K562 (cell line): ENCODE measurements at regions not wholly inside any gene's neighbourhood (a gene's known extent, or its start where the extent isn't known, plus 50 kb on each side); places are given as distances from the start of the nearest gene placed in this dataset.
A peak's percentile ranks its signal among the peaks of the same experiment; 100 is the strongest.

Source experiments
- ARID1B ChIP-seq: fragments of 450-650 bp; IDR thresholded peaks from 2 replicates; pipeline ENCODE4 v1.6.1; 2016; ENCODE audit warnings: antibody characterized with exemption, mild to moderate bottlenecking, inconsistent platforms
- L3MBTL2 ChIP-seq: fragments of 450-650 bp; IDR thresholded peaks from 2 replicates; pipeline ENCODE4 v1.6.1; 2016; ENCODE audit warnings: mild to moderate bottlenecking, moderate library complexity
- PHF21A ChIP-seq: fragments of 450-650 bp; IDR thresholded peaks from 2 replicates; pipeline ENCODE4 v1.6.1; 2017; ENCODE audit warnings: low read depth, borderline replicate concordance
- PML ChIP-seq: IDR thresholded peaks from 2 replicates; pipeline ENCODE4 v1.6.1; 2012; ENCODE audit warnings: low read length, inconsistent platforms
- RBM25 ChIP-seq: fragments of 200-400 bp; formaldehyde crosslinking; IDR thresholded peaks from 2 replicates; pipeline ENCODE4 v1.6.1; 2018; ENCODE audit warnings: low read length, low read depth, moderate library complexity; ENCODE audit not compliant: severe bottlenecking
- SIN3B ChIP-seq: fragments of 450-650 bp; IDR thresholded peaks from 2 replicates; pipeline ENCODE4 v1.6.1; 2017; ENCODE audit warnings: low read depth, mild to moderate bottlenecking, moderate library complexity
- SMAD3 ChIP-seq: fragments of 450-650 bp; formaldehyde crosslinking; conservative IDR thresholded peaks from 2 replicates; pipeline ENCODE4 v1.4.0; 2020; ENCODE audit warnings: mild to moderate bottlenecking
- ZNF316 ChIP-seq: fragments of 450-650 bp; IDR thresholded peaks from 2 replicates; pipeline ENCODE4 v1.6.1; 2016
- TF ChIP-seq, protein P1 (sequence below): fragments of 450-650 bp; IDR thresholded peaks from 2 replicates; pipeline ENCODE4 v1.6.1; 2017; ENCODE audit warnings: antibody characterized with exemption, mild to moderate bottlenecking
- TF ChIP-seq, protein P2 (sequence below): fragments of 250-450 bp; sonication (Bioruptor Pico); IDR thresholded peaks from 2 replicates; pipeline ENCODE4 v1.4.0; 2020; ENCODE audit warnings: mild to moderate bottlenecking
- TF ChIP-seq, protein P3 (sequence below): conservative IDR thresholded peaks from 2 replicates; pipeline ENCODE4 v1.6.1; 2011; ENCODE audit warnings: low read depth, mild to moderate bottlenecking, low read length; ENCODE audit not compliant: control insufficient read depth
- TF ChIP-seq, protein P4 (sequence below): fragments of 250-450 bp; sonication (Bioruptor Pico); IDR thresholded peaks from 2 replicates; pipeline ENCODE4 v1.5.1; 2021; ENCODE audit warnings: mild to moderate bottlenecking
- TF ChIP-seq, protein P5 (sequence below), 2 experiments: fragments of 450-650 bp in 1 of 2; sonication (generic) in 1 of 2; formaldehyde crosslinking in 1 of 2; IDR thresholded peaks in 1 of 2; conservative IDR thresholded peaks in 1 of 2; 2 replicates each; pipeline versions ENCODE4 v1.6.1 to v1.8.1; 2016 to 2023; ENCODE audit warnings: mild to moderate bottlenecking in 2 of 2, moderate library complexity in 2 of 2, inconsistent platforms in 1 of 2, missing genetic modification reagents in 1 of 2
- TF ChIP-seq, protein P6 (sequence below): fragments of 450-650 bp; IDR thresholded peaks from 2 replicates; pipeline ENCODE4 v1.6.1; 2016

DNA sequence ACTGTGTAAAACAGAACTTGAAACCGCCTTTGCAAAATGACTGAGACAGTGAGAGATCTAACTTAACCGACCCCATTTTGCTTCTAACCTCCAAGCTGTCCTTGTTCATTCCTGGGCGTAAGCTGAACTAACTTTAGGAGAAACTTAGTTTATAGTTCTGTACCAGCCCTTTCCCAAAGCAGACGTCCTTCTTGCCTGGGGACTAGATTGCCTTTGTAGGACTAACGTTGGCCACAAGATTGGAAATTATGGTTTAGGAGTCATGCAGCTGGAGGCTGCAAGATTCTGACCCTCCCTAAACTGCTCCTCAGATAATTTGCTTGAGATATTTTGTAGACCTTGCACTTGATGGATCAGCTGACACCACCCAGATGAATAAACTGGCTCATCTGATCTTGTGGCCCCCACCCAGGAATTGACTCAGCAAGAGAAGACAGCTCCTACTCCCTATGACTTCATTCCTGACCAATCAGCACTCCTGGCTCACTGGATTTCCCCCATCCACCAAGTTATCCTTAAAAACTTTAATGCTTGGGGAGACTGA lies 219.9 kb upstream of the PROK2 start (continued):
- TF ChIP-seq, protein P1, sequence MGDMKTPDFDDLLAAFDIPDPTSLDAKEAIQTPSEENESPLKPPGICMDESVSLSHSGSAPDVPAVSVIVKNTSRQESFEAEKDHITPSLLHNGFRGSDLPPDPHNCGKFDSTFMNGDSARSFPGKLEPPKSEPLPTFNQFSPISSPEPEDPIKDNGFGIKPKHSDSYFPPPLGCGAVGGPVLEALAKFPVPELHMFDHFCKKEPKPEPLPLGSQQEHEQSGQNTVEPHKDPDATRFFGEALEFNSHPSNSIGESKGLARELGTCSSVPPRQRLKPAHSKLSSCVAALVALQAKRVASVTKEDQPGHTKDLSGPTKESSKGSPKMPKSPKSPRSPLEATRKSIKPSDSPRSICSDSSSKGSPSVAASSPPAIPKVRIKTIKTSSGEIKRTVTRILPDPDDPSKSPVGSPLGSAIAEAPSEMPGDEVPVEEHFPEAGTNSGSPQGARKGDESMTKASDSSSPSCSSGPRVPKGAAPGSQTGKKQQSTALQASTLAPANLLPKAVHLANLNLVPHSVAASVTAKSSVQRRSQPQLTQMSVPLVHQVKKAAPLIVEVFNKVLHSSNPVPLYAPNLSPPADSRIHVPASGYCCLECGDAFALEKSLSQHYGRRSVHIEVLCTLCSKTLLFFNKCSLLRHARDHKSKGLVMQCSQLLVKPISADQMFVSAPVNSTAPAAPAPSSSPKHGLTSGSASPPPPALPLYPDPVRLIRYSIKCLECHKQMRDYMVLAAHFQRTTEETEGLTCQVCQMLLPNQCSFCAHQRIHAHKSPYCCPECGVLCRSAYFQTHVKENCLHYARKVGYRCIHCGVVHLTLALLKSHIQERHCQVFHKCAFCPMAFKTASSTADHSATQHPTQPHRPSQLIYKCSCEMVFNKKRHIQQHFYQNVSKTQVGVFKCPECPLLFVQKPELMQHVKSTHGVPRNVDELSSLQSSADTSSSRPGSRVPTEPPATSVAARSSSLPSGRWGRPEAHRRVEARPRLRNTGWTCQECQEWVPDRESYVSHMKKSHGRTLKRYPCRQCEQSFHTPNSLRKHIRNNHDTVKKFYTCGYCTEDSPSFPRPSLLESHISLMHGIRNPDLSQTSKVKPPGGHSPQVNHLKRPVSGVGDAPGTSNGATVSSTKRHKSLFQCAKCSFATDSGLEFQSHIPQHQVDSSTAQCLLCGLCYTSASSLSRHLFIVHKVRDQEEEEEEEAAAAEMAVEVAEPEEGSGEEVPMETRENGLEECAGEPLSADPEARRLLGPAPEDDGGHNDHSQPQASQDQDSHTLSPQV, result peak; percentile 71
- no peak for TF ChIP-seq RBM25
- TF ChIP-seq SIN3B, result no peak
- TF ChIP-seq, protein P2, sequence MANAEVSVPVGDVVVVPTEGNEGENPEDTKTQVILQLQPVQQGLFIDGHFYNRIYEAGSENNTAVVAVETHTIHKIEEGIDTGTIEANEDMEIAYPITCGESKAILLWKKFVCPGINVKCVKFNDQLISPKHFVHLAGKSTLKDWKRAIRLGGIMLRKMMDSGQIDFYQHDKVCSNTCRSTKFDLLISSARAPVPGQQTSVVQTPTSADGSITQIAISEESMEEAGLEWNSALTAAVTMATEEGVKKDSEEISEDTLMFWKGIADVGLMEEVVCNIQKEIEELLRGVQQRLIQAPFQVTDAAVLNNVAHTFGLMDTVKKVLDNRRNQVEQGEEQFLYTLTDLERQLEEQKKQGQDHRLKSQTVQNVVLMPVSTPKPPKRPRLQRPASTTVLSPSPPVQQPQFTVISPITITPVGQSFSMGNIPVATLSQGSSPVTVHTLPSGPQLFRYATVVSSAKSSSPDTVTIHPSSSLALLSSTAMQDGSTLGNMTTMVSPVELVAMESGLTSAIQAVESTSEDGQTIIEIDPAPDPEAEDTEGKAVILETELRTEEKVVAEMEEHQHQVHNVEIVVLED (CRISPR knock-in tag), result 0 out of 2 replicates have a peak, but pooled peaks have one; percentile 28
- TF ChIP-seq SMAD3 (CRISPR knock-in tag), result peak; percentile 79; the same call in 1 of the 2 replicates
- TF ChIP-seq PML, result no peak
- TF ChIP-seq L3MBTL2, result 0 out of 2 replicates have a peak, but pooled peaks have one; percentile 18
- TF ChIP-seq, protein P3, sequence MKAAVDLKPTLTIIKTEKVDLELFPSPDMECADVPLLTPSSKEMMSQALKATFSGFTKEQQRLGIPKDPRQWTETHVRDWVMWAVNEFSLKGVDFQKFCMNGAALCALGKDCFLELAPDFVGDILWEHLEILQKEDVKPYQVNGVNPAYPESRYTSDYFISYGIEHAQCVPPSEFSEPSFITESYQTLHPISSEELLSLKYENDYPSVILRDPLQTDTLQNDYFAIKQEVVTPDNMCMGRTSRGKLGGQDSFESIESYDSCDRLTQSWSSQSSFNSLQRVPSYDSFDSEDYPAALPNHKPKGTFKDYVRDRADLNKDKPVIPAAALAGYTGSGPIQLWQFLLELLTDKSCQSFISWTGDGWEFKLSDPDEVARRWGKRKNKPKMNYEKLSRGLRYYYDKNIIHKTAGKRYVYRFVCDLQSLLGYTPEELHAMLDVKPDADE, result no peak
- TF ChIP-seq, protein P4, sequence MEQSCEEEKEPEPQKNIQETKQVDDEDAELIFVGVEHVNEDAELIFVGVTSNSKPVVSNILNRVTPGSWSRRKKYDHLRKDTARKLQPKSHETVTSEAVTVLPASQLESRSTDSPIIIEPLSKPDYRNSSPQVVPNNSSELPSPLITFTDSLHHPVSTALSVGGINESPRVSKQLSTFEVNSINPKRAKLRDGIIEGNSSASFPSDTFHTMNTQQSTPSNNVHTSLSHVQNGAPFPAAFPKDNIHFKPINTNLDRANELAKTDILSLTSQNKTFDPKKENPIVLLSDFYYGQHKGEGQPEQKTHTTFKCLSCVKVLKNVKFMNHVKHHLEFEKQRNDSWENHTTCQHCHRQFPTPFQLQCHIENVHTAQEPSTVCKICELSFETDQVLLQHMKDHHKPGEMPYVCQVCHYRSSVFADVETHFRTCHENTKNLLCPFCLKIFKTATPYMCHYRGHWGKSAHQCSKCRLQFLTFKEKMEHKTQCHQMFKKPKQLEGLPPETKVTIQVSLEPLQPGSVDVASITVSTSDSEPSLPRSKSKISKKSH, result no peak
- TF ChIP-seq, protein P5, sequence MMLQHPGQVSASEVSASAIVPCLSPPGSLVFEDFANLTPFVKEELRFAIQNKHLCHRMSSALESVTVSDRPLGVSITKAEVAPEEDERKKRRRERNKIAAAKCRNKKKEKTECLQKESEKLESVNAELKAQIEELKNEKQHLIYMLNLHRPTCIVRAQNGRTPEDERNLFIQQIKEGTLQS (IDR thresholded peaks at IDR 0.05), result peak; percentile 72
- TF ChIP-seq, protein P5 (CRISPR knock-in tag; conservative IDR thresholded peaks at IDR 0.05), result no peak
- TF ChIP-seq ZNF316, result peak; percentile 32; the same call in 1 of the 2 replicates
- TF ChIP-seq, protein P6, sequence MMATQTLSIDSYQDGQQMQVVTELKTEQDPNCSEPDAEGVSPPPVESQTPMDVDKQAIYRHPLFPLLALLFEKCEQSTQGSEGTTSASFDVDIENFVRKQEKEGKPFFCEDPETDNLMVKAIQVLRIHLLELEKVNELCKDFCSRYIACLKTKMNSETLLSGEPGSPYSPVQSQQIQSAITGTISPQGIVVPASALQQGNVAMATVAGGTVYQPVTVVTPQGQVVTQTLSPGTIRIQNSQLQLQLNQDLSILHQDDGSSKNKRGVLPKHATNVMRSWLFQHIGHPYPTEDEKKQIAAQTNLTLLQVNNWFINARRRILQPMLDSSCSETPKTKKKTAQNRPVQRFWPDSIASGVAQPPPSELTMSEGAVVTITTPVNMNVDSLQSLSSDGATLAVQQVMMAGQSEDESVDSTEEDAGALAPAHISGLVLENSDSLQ, result peak; percentile 66
- TF ChIP-seq ARID1B, result peak; percentile 35; the same call in 1 of the 2 replicates
- TF ChIP-seq PHF21A, result no peak
